ENCODE measurements at regions not wholly inside any gene's neighbourhood (a gene's known extent, or its start where the extent isn't known, plus 50 kb on each side); places are given as distances from the start of the nearest gene placed in this dataset.

DNA sequence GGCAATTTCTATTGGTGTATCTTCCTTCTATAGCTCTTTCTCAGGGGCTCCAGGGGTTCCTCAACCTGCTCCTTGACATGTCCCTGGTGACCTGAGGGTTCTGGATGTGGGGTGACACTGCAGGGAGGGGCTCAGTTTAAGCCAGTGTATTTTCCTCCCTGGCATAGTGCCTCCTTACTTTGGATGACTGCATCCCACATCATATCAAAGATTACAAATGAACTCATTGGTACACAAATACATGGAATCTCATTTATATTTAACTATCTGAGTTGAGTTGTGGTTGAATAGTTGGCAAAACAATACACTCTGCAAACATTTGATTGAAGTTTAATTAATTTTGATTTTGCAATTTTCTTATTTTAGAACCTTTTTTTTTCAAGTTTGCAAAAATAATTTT lies 268.2 kb upstream of the SKOR2 start:
- DNase-seq (ENCODE audit: low read depth, low spot score): no peak
- H3K27ac ChIP-seq: no peak overlapping the region
- no peak overlapping the region for H3K4me3 ChIP-seq
- no peaks in the 10 kb centered on the region for H3K9me3 ChIP-seq (ENCODE audit: low read depth, low read length)
- no peak for TF ChIP-seq POLR2AphosphoS5 (IDR thresholded peaks at IDR 0.05; ENCODE audit: borderline replicate concordance, low read depth, low read length)
- no peaks in the 10 kb centered on the region for H3K36me3 ChIP-seq (ENCODE audit: insufficient read depth, low read length)
- H3K9ac ChIP-seq (ENCODE audit: insufficient read length): no peak overlapping the region

DNA sequence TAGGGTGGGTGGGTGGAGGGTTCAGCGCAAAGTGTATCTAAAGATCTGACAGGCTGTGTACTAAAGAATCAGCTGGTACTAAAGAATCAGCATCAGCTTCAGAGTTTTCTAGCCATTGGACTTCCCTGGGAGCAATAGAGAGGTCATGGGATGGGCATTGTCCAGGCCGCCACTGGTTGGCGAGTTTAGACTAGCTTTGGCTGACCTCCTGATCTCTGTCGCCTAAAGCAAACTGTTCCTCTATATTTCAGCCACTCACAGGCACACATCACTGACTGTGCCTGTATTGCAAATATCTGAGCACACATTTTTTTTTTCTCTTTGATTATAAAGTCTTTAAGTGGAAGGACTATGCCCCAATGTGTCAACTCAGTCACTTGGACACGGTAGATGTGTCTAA lies 267.8 kb upstream of the SKOR2 start:
- no peak for DNase-seq (ENCODE audit: low read depth, low spot score)
- Histone ChIP-seq H3K9me3 (ENCODE audit: low read depth, low read length) (no peaks in the 10 kb centered on the region), H3K27ac (no peak overlapping the region), H3K9ac (ENCODE audit: insufficient read length) (no peak overlapping the region), H3K36me3 (ENCODE audit: insufficient read depth, low read length) (no peaks in the 10 kb centered on the region), H3K4me3 (no peak overlapping the region)
- TF ChIP-seq POLR2AphosphoS5 (IDR thresholded peaks at IDR 0.05; ENCODE audit: borderline replicate concordance, low read depth, low read length): no peak
- TF ChIP-seq EZH2 (IDR thresholded peaks at IDR 0.05): no peak
- no peak for TF ChIP-seq FOXP2 (optimal IDR thresholded peaks at IDR 0.05; ENCODE audit: control extremely low read depth, extremely low read length, insufficient read depth)

DNA sequence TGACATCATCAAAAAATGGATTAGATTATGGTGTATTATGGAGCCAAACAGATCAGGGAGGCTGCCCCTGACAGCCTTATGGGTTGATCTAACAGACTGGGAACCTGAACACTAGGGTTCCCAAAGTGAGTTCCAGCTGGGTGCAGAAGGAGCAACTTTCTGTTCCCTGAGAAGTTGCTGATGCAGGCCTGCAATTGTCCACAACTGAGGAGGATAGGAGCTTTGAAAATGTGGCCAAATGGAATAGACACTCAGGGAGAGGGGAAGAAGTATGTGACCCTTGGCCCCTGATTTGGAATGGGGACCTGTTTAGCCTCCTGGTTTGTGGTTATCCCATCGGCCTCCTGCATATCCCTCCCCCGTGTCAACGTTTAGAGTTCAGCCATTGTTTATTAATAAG lies 262.2 kb upstream of the SKOR2 start:
- TF ChIP-seq FOXP2 (optimal IDR thresholded peaks at IDR 0.05; ENCODE audit: control extremely low read depth, extremely low read length, insufficient read depth) (no peak), POLR2AphosphoS5 (IDR thresholded peaks at IDR 0.05; ENCODE audit: borderline replicate concordance, low read depth, low read length) (no peak), EZH2 (IDR thresholded peaks at IDR 0.05) (no peak)
- Histone ChIP-seq H3K36me3 (ENCODE audit: insufficient read depth, low read length) (no peaks in the 10 kb centered on the region), H3K9me3 (ENCODE audit: low read depth, low read length) (no peaks in the 10 kb centered on the region), H3K27ac (no peak overlapping the region), H3K9ac (ENCODE audit: insufficient read length) (no peak overlapping the region), H3K4me3 (no peak overlapping the region)
- no peak for DNase-seq (ENCODE audit: low read depth, low spot score)

DNA sequence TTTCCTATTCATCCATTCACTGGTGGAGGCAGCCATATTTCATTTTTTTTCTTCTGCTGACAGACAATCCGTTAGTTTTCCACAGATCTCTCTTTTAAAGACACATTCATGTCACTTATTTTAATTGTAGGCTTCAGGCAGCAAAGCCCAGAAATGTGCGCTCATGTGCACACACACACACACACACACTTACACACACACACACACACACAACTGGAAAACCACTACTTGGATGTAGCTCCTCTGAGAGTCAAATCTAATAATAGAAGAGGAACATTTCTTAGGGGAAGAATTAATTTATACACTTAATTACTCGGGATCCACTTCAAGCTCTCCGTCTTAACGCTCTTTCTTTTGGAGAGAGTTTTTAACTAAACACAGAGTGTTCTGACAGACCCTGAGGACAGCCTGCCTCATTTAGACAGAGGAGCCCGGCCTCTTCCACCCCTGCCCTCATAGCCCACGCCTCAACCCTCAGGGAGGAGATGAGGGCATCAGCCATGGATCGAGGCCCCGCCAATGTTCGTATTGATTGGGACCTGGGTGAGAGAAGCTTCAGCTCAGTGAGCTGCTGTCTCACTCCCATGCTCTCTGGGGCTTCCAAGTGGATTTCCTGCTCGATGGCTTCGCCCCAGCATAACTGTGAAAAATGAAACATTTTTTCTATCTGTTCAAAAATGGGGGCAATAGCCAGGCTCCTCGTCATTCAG lies 261.4 kb upstream of the SKOR2 start:
- Histone ChIP-seq H3K4me3 (no peak overlapping the region), H3K27ac (no peak overlapping the region), H3K9ac (ENCODE audit: insufficient read length) (no peak overlapping the region), H3K36me3 (ENCODE audit: insufficient read depth, low read length) (no peaks in the 10 kb centered on the region), H3K9me3 (ENCODE audit: low read depth, low read length) (no peaks in the 10 kb centered on the region)
- no peak for DNase-seq (ENCODE audit: low read depth, low spot score)
- TF ChIP-seq FOXP2 (optimal IDR thresholded peaks at IDR 0.05; ENCODE audit: control extremely low read depth, extremely low read length, insufficient read depth) (no peak), EZH2 (IDR thresholded peaks at IDR 0.05) (no peak), POLR2AphosphoS5 (IDR thresholded peaks at IDR 0.05; ENCODE audit: borderline replicate concordance, low read depth, low read length) (no peak)

DNA sequence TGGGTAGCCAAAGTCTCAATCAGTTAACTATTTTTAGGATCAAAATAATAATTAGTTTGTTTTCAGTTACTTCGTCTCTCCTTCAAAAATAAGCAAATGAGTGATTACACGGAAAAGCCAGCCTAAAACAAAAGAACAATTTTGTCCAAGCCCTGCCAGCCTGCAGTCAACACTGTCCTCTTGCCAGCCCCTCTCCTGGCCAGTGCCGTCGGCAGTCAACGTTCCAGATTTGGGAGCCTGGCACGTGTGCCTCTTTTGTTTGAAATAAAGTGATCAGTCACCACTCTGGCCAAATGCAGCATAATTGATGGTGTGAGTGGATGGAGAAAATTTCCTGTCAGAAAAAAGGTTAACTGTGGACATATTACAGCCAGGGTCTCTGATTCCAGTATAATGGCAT lies 260.6 kb upstream of the SKOR2 start:
- Histone ChIP-seq H3K9ac (ENCODE audit: insufficient read length) (no peak overlapping the region), H3K36me3 (ENCODE audit: insufficient read depth, low read length) (no peaks in the 10 kb centered on the region), H3K27ac (no peak overlapping the region), H3K4me3 (no peak overlapping the region), H3K9me3 (ENCODE audit: low read depth, low read length) (no peaks in the 10 kb centered on the region)
- no peak for TF ChIP-seq POLR2AphosphoS5 (IDR thresholded peaks at IDR 0.05; ENCODE audit: borderline replicate concordance, low read depth, low read length)
- DNase-seq (ENCODE audit: low read depth, low spot score): no peak

DNA sequence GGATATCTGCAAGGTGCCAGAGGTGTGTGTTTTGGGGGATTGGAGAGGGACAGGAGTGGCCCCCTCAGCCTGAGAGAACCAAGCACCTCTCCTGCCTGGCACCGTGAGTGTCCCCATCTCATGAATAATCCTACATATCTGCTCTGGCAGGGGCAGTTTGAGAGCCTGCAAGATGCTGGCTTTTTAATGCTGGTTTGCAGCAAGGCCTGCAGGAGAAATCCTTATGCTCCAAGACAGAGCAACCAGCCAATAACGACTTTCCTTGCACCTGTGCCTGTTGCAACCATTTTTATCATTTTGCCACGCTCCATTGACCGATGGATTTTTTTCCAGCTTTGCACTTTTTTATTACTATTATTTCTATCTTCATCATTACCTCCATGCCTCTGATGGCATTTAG lies 259.4 kb upstream of the SKOR2 start:
- Histone ChIP-seq H3K9ac (ENCODE audit: insufficient read length) (no peak overlapping the region), H3K4me3 (no peak overlapping the region), H3K27ac (no peak overlapping the region), H3K9me3 (ENCODE audit: low read depth, low read length) (no peaks in the 10 kb centered on the region), H3K36me3 (ENCODE audit: insufficient read depth, low read length) (no peaks in the 10 kb centered on the region)
- TF ChIP-seq EZH2 (IDR thresholded peaks at IDR 0.05) (no peak), POLR2AphosphoS5 (IDR thresholded peaks at IDR 0.05; ENCODE audit: borderline replicate concordance, low read depth, low read length) (no peak), FOXP2 (optimal IDR thresholded peaks at IDR 0.05; ENCODE audit: control extremely low read depth, extremely low read length, insufficient read depth) (no peak)
- DNase-seq (ENCODE audit: low read depth, low spot score): no peak

DNA sequence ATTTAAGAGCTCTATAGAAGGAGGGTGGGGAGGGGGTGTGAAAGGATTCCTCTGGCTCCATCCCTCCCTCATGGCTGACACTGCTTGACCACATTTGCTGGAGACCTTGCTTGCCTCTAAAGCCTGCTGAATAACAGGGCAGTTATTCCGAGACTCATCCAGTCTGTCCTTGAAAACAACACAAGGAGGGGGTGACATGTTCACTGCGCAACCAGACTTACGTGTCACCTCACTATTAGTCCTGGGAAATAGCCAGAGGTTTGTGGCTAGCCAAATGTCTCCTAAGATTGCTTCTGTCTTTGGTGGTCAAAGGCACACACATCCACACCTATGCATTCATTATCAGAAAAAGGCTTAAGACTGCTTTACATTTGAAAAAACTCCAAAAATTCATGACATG lies 256.2 kb upstream of the SKOR2 start:
- Histone ChIP-seq H3K4me3 (no peak overlapping the region), H3K36me3 (ENCODE audit: insufficient read depth, low read length) (no peaks in the 10 kb centered on the region), H3K27ac (no peak overlapping the region), H3K9ac (ENCODE audit: insufficient read length) (no peak overlapping the region), H3K9me3 (ENCODE audit: low read depth, low read length) (no peaks in the 10 kb centered on the region)
- no peak for DNase-seq (ENCODE audit: low read depth, low spot score)
- TF ChIP-seq POLR2AphosphoS5 (IDR thresholded peaks at IDR 0.05; ENCODE audit: borderline replicate concordance, low read depth, low read length) (no peak), FOXP2 (optimal IDR thresholded peaks at IDR 0.05; ENCODE audit: control extremely low read depth, extremely low read length, insufficient read depth) (no peak), EZH2 (IDR thresholded peaks at IDR 0.05) (no peak)

DNA sequence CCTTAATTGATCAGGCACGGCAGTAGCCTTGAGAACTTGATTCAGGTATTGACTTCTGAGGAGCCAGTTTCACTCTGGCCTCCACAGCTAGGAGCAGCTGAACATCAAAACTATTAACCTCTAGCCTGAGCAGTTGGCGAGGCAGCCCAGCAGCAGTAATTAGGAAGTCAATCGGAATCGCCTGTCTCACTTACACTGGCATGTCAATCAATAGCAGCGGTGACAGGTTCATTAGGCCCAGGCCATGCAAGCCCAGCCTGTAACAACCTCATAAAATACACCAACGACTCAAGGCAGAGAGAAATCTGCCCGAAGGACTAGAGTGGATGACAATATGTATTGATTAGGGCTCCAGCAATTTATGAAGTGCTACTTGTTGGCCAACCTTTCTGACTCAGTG lies 255.4 kb upstream of the SKOR2 start:
- TF ChIP-seq FOXP2 (optimal IDR thresholded peaks at IDR 0.05; ENCODE audit: control extremely low read depth, extremely low read length, insufficient read depth) (no peak), EZH2 (IDR thresholded peaks at IDR 0.05) (no peak), POLR2AphosphoS5 (IDR thresholded peaks at IDR 0.05; ENCODE audit: borderline replicate concordance, low read depth, low read length) (no peak)
- H3K9me3 ChIP-seq (ENCODE audit: low read depth, low read length): no peaks in the 10 kb centered on the region
- no peaks in the 10 kb centered on the region for H3K36me3 ChIP-seq (ENCODE audit: insufficient read depth, low read length)
- H3K9ac ChIP-seq (ENCODE audit: insufficient read length): no peak overlapping the region
- no peak overlapping the region for H3K4me3 ChIP-seq
- no peak overlapping the region for H3K27ac ChIP-seq
- DNase-seq (ENCODE audit: low read depth, low spot score): no peak

DNA sequence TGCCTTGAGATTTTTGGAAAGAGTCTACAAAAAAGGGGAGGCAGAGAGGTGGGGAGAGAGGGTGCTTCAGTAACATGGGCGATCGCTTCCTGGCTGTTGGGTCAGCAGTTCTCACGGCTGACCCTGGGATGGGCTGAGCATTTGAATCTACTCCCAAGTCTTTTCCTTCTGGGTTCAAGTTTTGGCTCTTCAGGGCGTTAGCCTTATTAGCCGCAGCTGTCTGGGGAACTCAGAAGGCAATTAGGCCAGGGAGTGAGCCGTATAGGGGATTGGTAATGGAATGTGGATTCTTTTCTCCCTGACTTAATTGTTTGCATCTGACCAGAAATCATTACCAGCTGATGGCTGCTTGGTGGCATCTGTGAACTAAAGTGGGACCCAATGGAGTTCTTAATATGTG lies 250.5 kb upstream of the SKOR2 start:
- TF ChIP-seq FOXP2 (optimal IDR thresholded peaks at IDR 0.05; ENCODE audit: control extremely low read depth, extremely low read length, insufficient read depth) (no peak), POLR2AphosphoS5 (IDR thresholded peaks at IDR 0.05; ENCODE audit: borderline replicate concordance, low read depth, low read length) (no peak), EZH2 (IDR thresholded peaks at IDR 0.05) (no peak)
- DNase-seq (ENCODE audit: low read depth, low spot score): no peak
- Histone ChIP-seq H3K36me3 (ENCODE audit: insufficient read depth, low read length) (no peaks in the 10 kb centered on the region), H3K9me3 (ENCODE audit: low read depth, low read length) (no peaks in the 10 kb centered on the region), H3K27ac (no peak overlapping the region), H3K4me3 (no peak overlapping the region), H3K9ac (ENCODE audit: insufficient read length) (no peak overlapping the region)
